ENCODE measurements at regions not wholly inside any gene's neighbourhood (a gene's known extent, or its start where the extent isn't known, plus 50 kb on each side); places are given as distances from the start of the nearest gene placed in this dataset.

DNA sequence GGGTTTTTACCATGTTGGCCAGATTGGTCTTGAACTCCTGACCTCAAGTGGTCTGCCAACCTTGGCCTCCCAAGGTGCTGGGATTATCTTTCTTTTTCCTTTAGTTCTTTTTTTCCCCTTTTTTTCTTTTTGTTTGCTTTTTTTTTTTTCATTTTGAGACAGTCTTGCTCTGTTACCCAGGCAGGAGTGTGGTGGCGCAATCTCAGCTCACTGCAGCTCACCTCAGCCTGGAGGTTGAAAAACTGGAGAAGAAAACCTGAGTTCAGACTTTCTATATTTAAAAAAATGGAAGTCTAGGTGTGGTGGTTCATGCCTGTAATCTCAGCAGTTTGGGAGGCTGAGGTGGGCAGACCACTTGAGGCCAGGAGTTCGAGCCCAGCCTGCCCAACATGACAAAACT lies 181.1 kb upstream of the HS3ST1 start:
- TF ChIP-seq CTCF (conservative IDR thresholded peaks at IDR 0.05), result no peak
- no peaks in the 10 kb centered on the region for H3K27me3 Mint-ChIP-seq (ENCODE audit: low read depth)
- H3K9me3 Mint-ChIP-seq, result no peaks in the 10 kb centered on the region
- no peak overlapping the region for H3K4me3 Mint-ChIP-seq
- DNase-seq (ENCODE audit: low read depth, low spot score), result no peak
- no peak overlapping the region for H3K27ac Mint-ChIP-seq (ENCODE audit: unreplicated experiment)
- H3K36me3 Mint-ChIP-seq (ENCODE audit: low read depth), result no peaks in the 10 kb centered on the region
- no peaks in the 10 kb centered on the region for H3K4me1 Mint-ChIP-seq

DNA sequence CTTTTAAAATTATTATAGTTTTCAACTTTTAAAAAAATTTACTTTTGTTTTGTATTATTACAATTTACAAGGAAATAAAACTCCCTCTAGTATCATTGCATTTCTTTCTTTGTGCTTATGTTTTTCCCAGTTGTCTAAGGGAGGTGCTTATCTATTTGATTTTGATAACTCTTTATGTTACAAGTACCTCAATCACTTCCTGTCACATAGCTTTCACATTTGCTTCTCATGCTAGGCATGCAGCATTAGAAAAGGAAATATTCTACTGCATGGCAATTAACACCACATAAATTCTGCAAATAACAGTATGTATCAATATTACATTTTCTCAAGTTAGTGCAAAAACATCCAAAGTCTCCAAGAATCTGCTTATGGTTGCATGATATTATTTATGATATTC lies 180.3 kb upstream of the HS3ST1 start:
- Mint-ChIP-seq H3K36me3 (ENCODE audit: low read depth) (no peaks in the 10 kb centered on the region), H3K27ac (ENCODE audit: unreplicated experiment) (no peak overlapping the region), H3K9me3 (no peaks in the 10 kb centered on the region), H3K4me3 (no peak overlapping the region), H3K27me3 (ENCODE audit: low read depth) (no peaks in the 10 kb centered on the region), H3K4me1 (no peaks in the 10 kb centered on the region)
- no peak for TF ChIP-seq CTCF (conservative IDR thresholded peaks at IDR 0.05)
- no peak for DNase-seq (ENCODE audit: low read depth, low spot score)

- DNase-seq (ENCODE audit: low read depth, low spot score), result no peak
- no peak for TF ChIP-seq CTCF (conservative IDR thresholded peaks at IDR 0.05)
- H3K4me3 Mint-ChIP-seq, result no peak overlapping the region
- no peak overlapping the region for H3K27ac Mint-ChIP-seq (ENCODE audit: unreplicated experiment)
- H3K27me3 Mint-ChIP-seq (ENCODE audit: low read depth), result no peaks in the 10 kb centered on the region
- H3K9me3 Mint-ChIP-seq, result no peaks in the 10 kb centered on the region
- H3K36me3 Mint-ChIP-seq (ENCODE audit: low read depth), result no peaks in the 10 kb centered on the region
- no peaks in the 10 kb centered on the region for H3K4me1 Mint-ChIP-seq
Observed at GRCh38 chr4:11606078-11606477, 177.4 kb upstream of the HS3ST1 start.

DNA sequence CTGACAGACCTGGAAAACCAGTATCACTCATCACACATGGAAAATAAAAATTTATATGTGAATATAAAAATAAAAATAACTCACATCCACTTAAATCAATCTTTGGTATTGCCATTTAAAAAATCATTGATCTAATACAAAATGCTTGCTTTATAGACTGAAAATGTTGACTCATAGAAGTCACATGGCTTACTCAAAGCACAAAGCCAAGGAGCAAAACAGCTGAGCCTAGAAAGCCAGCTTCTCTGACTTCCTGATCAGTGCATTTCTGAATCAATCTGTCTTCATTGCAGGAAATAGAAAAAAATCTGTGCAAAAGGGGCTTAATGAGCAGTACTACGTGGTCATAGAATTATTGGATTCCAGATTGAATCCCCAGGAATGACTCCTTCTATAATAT lies 176.9 kb upstream of the HS3ST1 start:
- H3K4me3 Mint-ChIP-seq, result no peak overlapping the region
- H3K36me3 Mint-ChIP-seq (ENCODE audit: low read depth), result no peaks in the 10 kb centered on the region
- H3K4me1 Mint-ChIP-seq, result no peaks in the 10 kb centered on the region
- DNase-seq (ENCODE audit: low read depth, low spot score), result no peak
- no peak for TF ChIP-seq CTCF (conservative IDR thresholded peaks at IDR 0.05)
- no peak overlapping the region for H3K27ac Mint-ChIP-seq (ENCODE audit: unreplicated experiment)
- H3K9me3 Mint-ChIP-seq, result no peaks in the 10 kb centered on the region
- H3K27me3 Mint-ChIP-seq (ENCODE audit: low read depth), result no peaks in the 10 kb centered on the region

DNA sequence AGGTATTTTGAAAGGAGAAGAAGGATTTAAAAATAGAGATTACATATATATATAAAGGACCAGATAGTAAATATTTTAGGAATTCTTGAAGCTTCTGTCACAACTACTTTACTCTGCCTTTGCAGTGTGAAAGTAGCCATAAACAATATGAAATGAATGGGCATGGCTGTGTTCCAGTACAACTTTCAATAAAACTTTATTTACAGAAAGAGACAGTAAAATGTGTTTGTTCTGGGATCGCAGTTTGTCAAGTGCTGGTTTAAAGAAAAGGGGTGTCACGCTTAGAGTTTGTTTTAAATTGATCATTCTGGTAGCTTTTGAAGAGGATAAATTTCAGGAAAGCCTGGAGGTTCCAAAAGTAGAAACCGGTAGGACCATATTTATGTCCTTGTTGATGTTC lies 176.1 kb upstream of the HS3ST1 start:
- H3K27ac Mint-ChIP-seq (ENCODE audit: unreplicated experiment), result no peak overlapping the region
- no peaks in the 10 kb centered on the region for H3K27me3 Mint-ChIP-seq (ENCODE audit: low read depth)
- no peak for TF ChIP-seq CTCF (conservative IDR thresholded peaks at IDR 0.05)
- no peaks in the 10 kb centered on the region for H3K4me1 Mint-ChIP-seq
- no peak for DNase-seq (ENCODE audit: low read depth, low spot score)
- no peak overlapping the region for H3K4me3 Mint-ChIP-seq
- no peaks in the 10 kb centered on the region for H3K36me3 Mint-ChIP-seq (ENCODE audit: low read depth)
- H3K9me3 Mint-ChIP-seq, result no peaks in the 10 kb centered on the region

- Mint-ChIP-seq H3K27ac (ENCODE audit: unreplicated experiment) (no peak overlapping the region), H3K9me3 (no peaks in the 10 kb centered on the region), H3K4me1 (no peaks in the 10 kb centered on the region), H3K4me3 (no peak overlapping the region), H3K36me3 (ENCODE audit: low read depth) (no peaks in the 10 kb centered on the region), H3K27me3 (ENCODE audit: low read depth) (no peaks in the 10 kb centered on the region)
- TF ChIP-seq CTCF (conservative IDR thresholded peaks at IDR 0.05), result no peak
- DNase-seq (ENCODE audit: low read depth, low spot score), result no peak
Observed at GRCh38 chr4:11603591-11604194, 175.0 kb upstream of the HS3ST1 start.

All from neural crest cell (in vitro differentiated cells).